Kidney (tissue), 13 donors: ENCODE measurements at regions not wholly inside any gene's neighbourhood (a gene's known extent, or its start where the extent isn't known, plus 50 kb on each side); places are given as distances from the start of the nearest gene placed in this dataset.

Experiments
- DNase-seq, 5 donors: peaks; one replicate each; pipeline ENCODE4 v3.0.0-alpha.2; 2013 to 2020
- FAIRE-seq: peaks from 2 replicates; lab custom pipeline; 2012; peaks lifted over from hg19 to GRCh38; lab: Jason Lieb, UNC
- H3K27ac ChIP-seq, 2 donors: one replicate each; pipeline ENCODE4 v1.7.0; 2013; ENCODE audit warnings: low read depth in 2 of 2, low read length in 2 of 2, inconsistent platforms in 1 of 2
- H3K27me3 ChIP-seq: one replicate; pipeline ENCODE4 v1.7.1; 2013; ENCODE audit warnings: low read length, inconsistent platforms; ENCODE audit not compliant: control insufficient read depth, insufficient read depth
- H3K36me3 ChIP-seq, 3 donors: one replicate each; pipeline versions ENCODE4 v1.7.0 to v1.7.1; 2013; ENCODE audit warnings: low read length in 3 of 3, control low read depth in 1 of 3, inconsistent platforms in 1 of 3; ENCODE audit not compliant: insufficient read depth in 3 of 3, control insufficient read depth in 2 of 3
- H3K4me1 ChIP-seq, 3 donors: one replicate each; pipeline versions ENCODE4 v1.7.0 to v1.7.1; 2013; ENCODE audit warnings: low read length in 3 of 3, inconsistent platforms in 1 of 3, low read depth in 1 of 3; ENCODE audit not compliant: control insufficient read depth in 2 of 3, insufficient read depth in 2 of 3
- H3K4me3 ChIP-seq, 3 donors: one replicate each; pipeline versions ENCODE4 v1.7.0 to v1.8.1; 2013; ENCODE audit warnings: low read length in 3 of 3, control low read depth in 1 of 3, inconsistent platforms in 1 of 3
- H3K9ac ChIP-seq, 3 donors: one replicate each; pipeline versions ENCODE4 v1.7.0 to v1.7.1; 2013; ENCODE audit warnings: low read length in 3 of 3, control low read depth in 1 of 3, inconsistent platforms in 1 of 3
- H3K9me3 ChIP-seq, 3 donors: one replicate each; pipeline versions ENCODE4 v1.7.0 to v1.7.1; 2013; ENCODE audit warnings: low read length in 3 of 3, control low read depth in 1 of 3, inconsistent platforms in 1 of 3; ENCODE audit not compliant: control insufficient read depth in 2 of 3, insufficient read depth in 1 of 3
- CTCF ChIP-seq: IDR thresholded peaks from 3 replicates; pipeline ENCODE4 v1.5.1; 2012; ENCODE audit warnings: mild to moderate bottlenecking, moderate library complexity, borderline replicate concordance; ENCODE audit not compliant: insufficient read depth; ENCODE audit errors: extremely low read depth
- intact Hi-C: fragments of 100-400 bp; cut with DNase I; formaldehyde crosslinking; loops from one replicate; pipeline ENCODE4 v1.11.1; 2022
- donor health status: control.
- donor health status: control.
- donor health status: control.
- donor health status: control.
- donor health status: control.
- donor health status: DM: yes; HTN: yes; CAD: no.
- donor health status: Normal renal cell carcinoma (clear cell type).

- FAIRE-seq, result no peak
- no peak overlapping the region for H3K9ac ChIP-seq
- intact Hi-C loops, result no loop called here
Observed at GRCh38 chr5:2038321-2039179, 155.8 kb upstream of the IRX4 start.

GRCh38 chr5:2036885-2037284 is 154.2 kb upstream of the IRX4 start:
- FAIRE-seq (no peak), DNase-seq (no peak)
- H3K36me3 ChIP-seq, result no peaks in the 10 kb centered on the region
- H3K4me1 ChIP-seq, result peaks cover 0 to 5% (median 4%) of the 10 kb centered on the region in 3 donors
- H3K27ac ChIP-seq, result no peak overlapping the region
- intact Hi-C loops, result no loop called here
- H3K4me3 ChIP-seq, result no peak overlapping the region
- TF ChIP-seq CTCF, result no peak
- H3K27me3 ChIP-seq, result peaks cover 2% of the 10 kb centered on the region
- H3K9me3 ChIP-seq, result peaks cover 0 to 3% (median 0%) of the 10 kb centered on the region in 3 donors
- no peak overlapping the region for H3K9ac ChIP-seq

More at GRCh38 chr5:2038321-2039179, 155.8 kb upstream of the IRX4 start:
- TF ChIP-seq CTCF, result peak; percentile 76
- Histone ChIP-seq H3K27ac (no peak overlapping the region), H3K27me3 (peaks cover 2% of the 10 kb centered on the region), H3K36me3 (no peaks in the 10 kb centered on the region), H3K4me1 (peaks cover 0 to 5% (median 4%) of the 10 kb centered on the region in 3 donors), H3K9me3 (no peaks in the 10 kb centered on the region), H3K4me3 (peak overlapping the region in 1 of 3 donors; percentile 42)
- peak; percentile 62 to 89 (median 80) for DNase-seq

GRCh38 chr5:2032432-2032831 is 149.7 kb upstream of the IRX4 start:
- Histone ChIP-seq H3K36me3 (no peaks in the 10 kb centered on the region), H3K9ac (no peak overlapping the region), H3K4me1 (no peaks in the 10 kb centered on the region), H3K9me3 (peaks cover 0 to 3% (median 0%) of the 10 kb centered on the region in 3 donors), H3K4me3 (no peak overlapping the region), H3K27ac (no peak overlapping the region), H3K27me3 (peaks cover 4% of the 10 kb centered on the region)
- intact Hi-C loops, result no loop called here
- FAIRE-seq (no peak), DNase-seq (no peak)
- no peak for TF ChIP-seq CTCF
